ENCODE measurements at regions not wholly inside any gene's neighbourhood (a gene's known extent, or its start where the extent isn't known, plus 50 kb on each side); places are given as distances from the start of the nearest gene placed in this dataset.

GRCh38 chr18:23391156-23391555, 61.9 kb upstream of the RIOK3 start:
- no peak overlapping the region for H3K4me3 ChIP-seq
- no peaks in the 10 kb centered on the region for H4K20me1 ChIP-seq (ENCODE audit: insufficient read depth, poor library complexity, severe bottlenecking)
- no peaks in the 10 kb centered on the region for H3K27me3 ChIP-seq
- no peak overlapping the region for H3K27ac ChIP-seq
- H3K79me2 ChIP-seq: no peaks in the 10 kb centered on the region
- no peaks in the 10 kb centered on the region for H3K36me3 ChIP-seq (replicated peaks; ENCODE audit: insufficient read depth, low read depth)
- H3K4me2 ChIP-seq: no peak overlapping the region
- H3K9me3 ChIP-seq (ENCODE audit: low read depth): no peaks in the 10 kb centered on the region
- H3K4me1 ChIP-seq (ENCODE audit: insufficient read depth): no peaks in the 10 kb centered on the region
- WGBS (ENCODE audit: low lambda C conversion rate, missing lambda C conversion rate): 98% methylated on average over 3 of the region's 3 CpGs
- H2AFZ ChIP-seq: no peak overlapping the region
- TF ChIP-seq EZH2 (IDR thresholded peaks at IDR 0.05; ENCODE audit: borderline replicate concordance) (no peak), EZH2phosphoT487 (IDR thresholded peaks at IDR 0.05; ENCODE audit: low read depth, severe bottlenecking, unreplicated experiment) (no peak)
- TF ChIP-seq, protein P1, sequence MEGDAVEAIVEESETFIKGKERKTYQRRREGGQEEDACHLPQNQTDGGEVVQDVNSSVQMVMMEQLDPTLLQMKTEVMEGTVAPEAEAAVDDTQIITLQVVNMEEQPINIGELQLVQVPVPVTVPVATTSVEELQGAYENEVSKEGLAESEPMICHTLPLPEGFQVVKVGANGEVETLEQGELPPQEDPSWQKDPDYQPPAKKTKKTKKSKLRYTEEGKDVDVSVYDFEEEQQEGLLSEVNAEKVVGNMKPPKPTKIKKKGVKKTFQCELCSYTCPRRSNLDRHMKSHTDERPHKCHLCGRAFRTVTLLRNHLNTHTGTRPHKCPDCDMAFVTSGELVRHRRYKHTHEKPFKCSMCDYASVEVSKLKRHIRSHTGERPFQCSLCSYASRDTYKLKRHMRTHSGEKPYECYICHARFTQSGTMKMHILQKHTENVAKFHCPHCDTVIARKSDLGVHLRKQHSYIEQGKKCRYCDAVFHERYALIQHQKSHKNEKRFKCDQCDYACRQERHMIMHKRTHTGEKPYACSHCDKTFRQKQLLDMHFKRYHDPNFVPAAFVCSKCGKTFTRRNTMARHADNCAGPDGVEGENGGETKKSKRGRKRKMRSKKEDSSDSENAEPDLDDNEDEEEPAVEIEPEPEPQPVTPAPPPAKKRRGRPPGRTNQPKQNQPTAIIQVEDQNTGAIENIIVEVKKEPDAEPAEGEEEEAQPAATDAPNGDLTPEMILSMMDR (IDR thresholded peaks at IDR 0.05; ENCODE audit: poor library complexity): no peak
- no peak for DNase-seq (ENCODE audit: low spot score)
- no peaks in the 10 kb centered on the region for H3K9me2 ChIP-seq (replicated peaks; ENCODE audit: insufficient read depth)

DNA sequence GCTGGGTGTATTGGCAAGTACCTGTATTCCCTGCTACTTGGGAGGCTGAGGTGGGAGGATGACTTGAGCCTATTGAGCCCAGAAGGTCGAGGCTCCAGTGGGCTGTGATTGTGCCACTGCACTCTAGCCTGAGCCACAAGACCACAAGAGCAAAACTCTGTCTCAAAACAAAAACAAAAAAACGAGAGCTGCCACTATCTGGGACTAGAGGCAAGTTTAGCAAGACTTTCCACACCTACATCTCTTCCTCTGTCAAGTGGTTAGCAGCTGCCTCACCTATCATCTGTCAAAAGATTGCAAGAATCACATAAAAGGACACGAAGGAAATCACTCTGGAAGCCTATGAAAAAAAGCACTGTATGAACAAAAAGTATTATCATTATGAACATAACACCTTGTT, 55.2 kb upstream of the RIOK3 start:
- DNase-seq (ENCODE audit: low spot score): no peak
- Histone ChIP-seq H2AFZ (no peak overlapping the region), H3K9me2 (replicated peaks; ENCODE audit: insufficient read depth) (no peaks in the 10 kb centered on the region), H3K79me2 (no peaks in the 10 kb centered on the region), H3K4me1 (ENCODE audit: insufficient read depth) (peaks cover 20% of the 10 kb centered on the region), H3K27ac (no peak overlapping the region), H3K27me3 (no peaks in the 10 kb centered on the region), H3K4me2 (no peak overlapping the region), H3K9me3 (ENCODE audit: low read depth) (no peaks in the 10 kb centered on the region), H3K4me3 (no peak overlapping the region), H4K20me1 (ENCODE audit: insufficient read depth, poor library complexity, severe bottlenecking) (no peaks in the 10 kb centered on the region), H3K36me3 (replicated peaks; ENCODE audit: insufficient read depth, low read depth) (no peaks in the 10 kb centered on the region)
- TF ChIP-seq, protein P1 (IDR thresholded peaks at IDR 0.05; ENCODE audit: poor library complexity): no peak
- TF ChIP-seq EZH2phosphoT487 (IDR thresholded peaks at IDR 0.05; ENCODE audit: low read depth, severe bottlenecking, unreplicated experiment) (no peak), EZH2 (IDR thresholded peaks at IDR 0.05; ENCODE audit: borderline replicate concordance) (no peak)
- WGBS (ENCODE audit: low lambda C conversion rate, missing lambda C conversion rate): 77% methylated on average over 3 of the region's 3 CpGs

- WGBS (ENCODE audit: low lambda C conversion rate, missing lambda C conversion rate): 82% methylated on average over 4 of the region's 4 CpGs
- Histone ChIP-seq H3K36me3 (replicated peaks; ENCODE audit: insufficient read depth, low read depth) (no peaks in the 10 kb centered on the region), H4K20me1 (ENCODE audit: insufficient read depth, poor library complexity, severe bottlenecking) (no peaks in the 10 kb centered on the region), H3K4me1 (ENCODE audit: insufficient read depth) (peaks cover 20% of the 10 kb centered on the region), H3K9me3 (ENCODE audit: low read depth) (no peaks in the 10 kb centered on the region), H3K27ac (no peak overlapping the region), H3K79me2 (no peaks in the 10 kb centered on the region), H3K4me3 (no peak overlapping the region), H3K9me2 (replicated peaks; ENCODE audit: insufficient read depth) (no peaks in the 10 kb centered on the region), H3K4me2 (no peak overlapping the region), H3K27me3 (no peaks in the 10 kb centered on the region), H2AFZ (no peak overlapping the region)
- no peak for DNase-seq (ENCODE audit: low spot score)
- TF ChIP-seq EZH2phosphoT487 (IDR thresholded peaks at IDR 0.05; ENCODE audit: low read depth, severe bottlenecking, unreplicated experiment) (no peak), EZH2 (IDR thresholded peaks at IDR 0.05; ENCODE audit: borderline replicate concordance) (no peak)
- TF ChIP-seq, protein P1 (IDR thresholded peaks at IDR 0.05; ENCODE audit: poor library complexity): no peak
These were observed 54.7 kb upstream of the RIOK3 start for GRCh38 chr18:23398401-23398800.

GRCh38 chr18:23399067-23399466, 54.0 kb upstream of the RIOK3 start:
- H3K9me2 ChIP-seq (replicated peaks; ENCODE audit: insufficient read depth): no peaks in the 10 kb centered on the region
- TF ChIP-seq EZH2phosphoT487 (IDR thresholded peaks at IDR 0.05; ENCODE audit: low read depth, severe bottlenecking, unreplicated experiment) (no peak), EZH2 (IDR thresholded peaks at IDR 0.05; ENCODE audit: borderline replicate concordance) (no peak)
- TF ChIP-seq, protein P1 (IDR thresholded peaks at IDR 0.05; ENCODE audit: poor library complexity): no peak
- H4K20me1 ChIP-seq (ENCODE audit: insufficient read depth, poor library complexity, severe bottlenecking): no peaks in the 10 kb centered on the region
- no peaks in the 10 kb centered on the region for H3K9me3 ChIP-seq (ENCODE audit: low read depth)
- no peaks in the 10 kb centered on the region for H3K36me3 ChIP-seq (replicated peaks; ENCODE audit: insufficient read depth, low read depth)
- H3K4me2 ChIP-seq: no peak overlapping the region
- no peak overlapping the region for H3K27ac ChIP-seq
- H3K4me3 ChIP-seq: no peak overlapping the region
- WGBS (ENCODE audit: low lambda C conversion rate, missing lambda C conversion rate): 87% methylated on average over 5 of the region's 5 CpGs
- H3K27me3 ChIP-seq: no peaks in the 10 kb centered on the region
- peaks cover 20% of the 10 kb centered on the region for H3K4me1 ChIP-seq (ENCODE audit: insufficient read depth)
- no peak for DNase-seq (ENCODE audit: low spot score)
- H3K79me2 ChIP-seq: no peaks in the 10 kb centered on the region
- no peak overlapping the region for H2AFZ ChIP-seq
